PC-9 (cell line): ENCODE measurements at regions not wholly inside any gene's neighbourhood (a gene's known extent, or its start where the extent isn't known, plus 50 kb on each side); places are given as distances from the start of the nearest gene placed in this dataset.
"Not testable (repeated sequence)": the region's sequence is repeated elsewhere in the genome, so short reads cannot be mapped to it uniquely, and the experiment has no call there.

Source experiments
- BruUV-seq: library from RNA; stranded (reverse); fragments of 400-500 nt; replicated peaks from 2 replicates; lab custom pipeline; 2021; lab: Mats Ljungman, UMichigan
- CTCF ChIA-PET: fragments of 300-600 bp; sonication (Branson Sonifier 250); formaldehyde crosslinking; loops from one replicate; lab custom pipeline; 2022; ENCODE audit warnings: antibody characterized with exemption; lab: Charles Lee
- POLR2A ChIA-PET: fragments of 300-600 bp; sonication (Branson Sonifier 250); formaldehyde crosslinking; loops from one replicate; lab custom pipeline; 2022; ENCODE audit warnings: antibody characterized with exemption; ENCODE audit not compliant: unreplicated experiment; lab: Charles Lee
- DNase-seq, 2 experiments: peaks; one replicate each; pipeline versions ENCODE4 v3.0.0 to v3.0.0-alpha.2; 2015 to 2022; ENCODE audit warnings: mixed read lengths in 1 of 2
- H2AFZ ChIP-seq: fragments of 200-600 bp; sonication (generic); 2 replicates; pipeline ENCODE4 v1.8.1; 2017; ENCODE audit warnings: antibody characterized with exemption
- H3F3A ChIP-seq: fragments of 200-600 bp; sonication (generic); 2 replicates; pipeline ENCODE4 v1.8.1; 2017; ENCODE audit warnings: antibody characterized with exemption, mild to moderate bottlenecking, low read depth; ENCODE audit not compliant: insufficient read depth
- H3K27ac ChIP-seq: fragments of 200-600 bp; sonication (generic); 2 replicates; pipeline ENCODE4 v1.6.1; 2016; ENCODE audit warnings: mixed run types
- H3K27me3 ChIP-seq: fragments of 200-600 bp; sonication (generic); 2 replicates; pipeline ENCODE4 v1.6.1; 2016; ENCODE audit warnings: low read depth, mixed run types; ENCODE audit not compliant: insufficient read depth
- H3K36me3 ChIP-seq: fragments of 200-600 bp; sonication (generic); 2 replicates; pipeline ENCODE4 v1.6.1; 2016; ENCODE audit warnings: low read depth, mixed run types
- H3K4me1 ChIP-seq: fragments of 200-600 bp; sonication (generic); replicated peaks from 2 replicates; pipeline ENCODE4 v1.6.1; 2016; ENCODE audit warnings: mixed run types; ENCODE audit not compliant: insufficient read depth
- H3K4me2 ChIP-seq: fragments of 200-600 bp; sonication (generic); 2 replicates; pipeline ENCODE4 v1.6.1; 2017; ENCODE audit warnings: mixed run types
- H3K4me3 ChIP-seq: fragments of 200-600 bp; sonication (generic); 2 replicates; pipeline ENCODE4 v1.6.1; 2016; ENCODE audit warnings: mixed run types
- H3K79me2 ChIP-seq: fragments of 200-600 bp; sonication (generic); 2 replicates; pipeline ENCODE4 v1.6.1; 2017; ENCODE audit warnings: low read depth, mixed run types
- H3K9me2 ChIP-seq: fragments of 200-600 bp; sonication (generic); 2 replicates; pipeline ENCODE4 v1.8.1; 2017; ENCODE audit warnings: mild to moderate bottlenecking; ENCODE audit not compliant: insufficient read depth
- H3K9me3 ChIP-seq: fragments of 200-600 bp; sonication (generic); 2 replicates; pipeline ENCODE4 v1.8.1; 2016; ENCODE audit warnings: low read depth; ENCODE audit not compliant: insufficient read depth
- H4K20me1 ChIP-seq: fragments of 200-600 bp; sonication (generic); 2 replicates; pipeline ENCODE4 v1.8.1; 2017; ENCODE audit not compliant: insufficient read depth
- EZH2 ChIP-seq: fragments of 200-600 bp; sonication (generic); IDR thresholded peaks from 2 replicates; pipeline ENCODE4 v1.8.0; 2017; ENCODE audit warnings: antibody characterized with exemption, low read depth
- intact Hi-C: fragments of 100-400 bp; cut with micrococcal nuclease; formaldehyde crosslinking; loops from one replicate; pipeline ENCODE4 v1.10.0; 2022; ENCODE audit not compliant: unreplicated experiment
- TF ChIP-seq, protein P1 (sequence below): fragments of 200-600 bp; sonication (generic); conservative IDR thresholded peaks from 2 replicates; pipeline ENCODE4 v1.6.1; 2017; ENCODE audit warnings: mixed run types, antibody characterized with exemption, mild to moderate bottlenecking, moderate library complexity

DNA sequence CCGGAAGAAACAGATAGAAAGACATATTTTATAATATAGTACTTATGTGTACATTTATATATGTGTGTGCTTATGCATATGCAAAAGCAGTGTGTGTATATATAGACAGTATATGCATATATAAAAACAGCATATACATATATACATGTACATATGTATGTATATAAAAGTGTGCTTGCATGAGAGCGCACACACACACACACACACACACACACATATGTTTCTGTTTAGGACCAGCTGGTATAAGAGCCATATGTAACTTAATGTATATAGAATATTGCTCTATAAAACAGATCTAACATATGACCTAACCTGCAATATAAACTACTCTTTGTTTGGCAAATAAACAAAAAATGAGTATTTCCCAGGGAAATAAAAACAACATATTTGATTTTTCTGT lies 65.1 kb upstream of the CDH9 start:
- Histone ChIP-seq H3K4me1 (no peaks in the 10 kb centered on the region), H3K9me3 (no peaks in the 10 kb centered on the region), H3K27ac (no peak overlapping the region), H3K9me2 (no peaks in the 10 kb centered on the region), H3K27me3 (no peaks in the 10 kb centered on the region), H3K79me2 (no peaks in the 10 kb centered on the region), H4K20me1 (no peaks in the 10 kb centered on the region), H3K4me2 (no peak overlapping the region), H2AFZ (no peak overlapping the region), H3F3A (no peaks in the 10 kb centered on the region), H3K36me3 (no peaks in the 10 kb centered on the region), H3K4me3 (no peak overlapping the region)
- intact Hi-C loops = no loop called here
- no peak for DNase-seq
- no peak for TF ChIP-seq EZH2
- TF ChIP-seq, protein P1, sequence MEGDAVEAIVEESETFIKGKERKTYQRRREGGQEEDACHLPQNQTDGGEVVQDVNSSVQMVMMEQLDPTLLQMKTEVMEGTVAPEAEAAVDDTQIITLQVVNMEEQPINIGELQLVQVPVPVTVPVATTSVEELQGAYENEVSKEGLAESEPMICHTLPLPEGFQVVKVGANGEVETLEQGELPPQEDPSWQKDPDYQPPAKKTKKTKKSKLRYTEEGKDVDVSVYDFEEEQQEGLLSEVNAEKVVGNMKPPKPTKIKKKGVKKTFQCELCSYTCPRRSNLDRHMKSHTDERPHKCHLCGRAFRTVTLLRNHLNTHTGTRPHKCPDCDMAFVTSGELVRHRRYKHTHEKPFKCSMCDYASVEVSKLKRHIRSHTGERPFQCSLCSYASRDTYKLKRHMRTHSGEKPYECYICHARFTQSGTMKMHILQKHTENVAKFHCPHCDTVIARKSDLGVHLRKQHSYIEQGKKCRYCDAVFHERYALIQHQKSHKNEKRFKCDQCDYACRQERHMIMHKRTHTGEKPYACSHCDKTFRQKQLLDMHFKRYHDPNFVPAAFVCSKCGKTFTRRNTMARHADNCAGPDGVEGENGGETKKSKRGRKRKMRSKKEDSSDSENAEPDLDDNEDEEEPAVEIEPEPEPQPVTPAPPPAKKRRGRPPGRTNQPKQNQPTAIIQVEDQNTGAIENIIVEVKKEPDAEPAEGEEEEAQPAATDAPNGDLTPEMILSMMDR = no peak
- CTCF ChIA-PET = no interaction called here
- POLR2A ChIA-PET = no interaction called here
- BruUV-seq = no TSS peak

DNA sequence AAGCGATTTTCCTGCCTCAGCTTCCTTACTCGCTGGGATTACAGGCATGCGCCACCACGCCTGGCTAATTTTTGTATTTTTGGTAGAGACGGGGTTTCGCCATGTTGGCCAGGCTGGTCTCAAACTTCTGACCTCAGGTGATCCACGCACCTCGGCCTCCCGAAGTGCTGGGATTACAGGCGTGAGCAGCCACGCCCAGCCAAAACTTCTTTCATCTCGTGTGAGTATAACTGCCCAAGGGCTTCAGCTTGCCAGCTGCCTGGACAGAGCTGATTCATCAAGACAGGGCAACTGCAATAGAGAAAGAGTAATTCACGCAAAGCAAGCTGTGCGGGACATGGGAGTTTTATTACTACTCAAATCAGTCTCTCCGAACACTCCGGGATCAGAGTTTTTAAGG lies 57.4 kb upstream of the CDH9 start:
- H3K9me2 ChIP-seq, intact Hi-C loops, H3K4me2 ChIP-seq, H4K20me1 ChIP-seq, BruUV-seq, POLR2A ChIA-PET, DNase-seq, H3K79me2 ChIP-seq, H3F3A ChIP-seq, H3K9me3 ChIP-seq, H3K4me1 ChIP-seq, H3K27me3 ChIP-seq, H3K27ac ChIP-seq, CTCF ChIA-PET, H2AFZ ChIP-seq, H3K36me3 ChIP-seq, H3K4me3 ChIP-seq: not testable (repeated sequence)

DNA sequence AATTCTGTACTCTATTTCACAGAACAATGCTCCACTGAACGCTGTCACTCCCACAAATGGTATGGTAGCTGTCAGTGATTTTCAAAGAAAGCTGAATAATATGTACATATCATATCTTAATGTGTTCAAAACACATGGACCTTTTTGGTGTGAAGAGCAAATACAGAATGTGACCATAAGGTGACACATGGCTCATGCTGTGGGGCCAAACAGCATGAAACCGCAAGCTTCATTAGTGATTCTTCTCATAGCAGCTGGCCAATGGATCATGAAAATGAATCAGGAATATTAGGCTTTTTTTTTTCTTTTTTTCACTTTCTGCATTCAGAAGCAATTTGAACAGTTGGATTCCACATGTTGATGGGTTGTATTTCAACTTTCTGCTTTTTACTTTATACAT lies 54.9 kb upstream of the CDH9 start:
- Histone ChIP-seq H3K36me3 (no peaks in the 10 kb centered on the region), H3K27me3 (no peaks in the 10 kb centered on the region), H3K4me2 (no peak overlapping the region), H2AFZ (peak overlapping the region; percentile 56; the same call in 1 of the 2 replicates), H3K4me1 (no peaks in the 10 kb centered on the region), H3K4me3 (no peak overlapping the region), H3K27ac (no peak overlapping the region), H3K79me2 (no peaks in the 10 kb centered on the region), H3K9me2 (no peaks in the 10 kb centered on the region; the same call in 1 of the 2 replicates), H3F3A (no peaks in the 10 kb centered on the region), H4K20me1 (no peaks in the 10 kb centered on the region; the same call in 1 of the 2 replicates), H3K9me3 (no peaks in the 10 kb centered on the region; the same call in 1 of the 2 replicates)
- CTCF ChIA-PET = no interaction called here
- intact Hi-C loops = no loop called here
- POLR2A ChIA-PET = no interaction called here
- no TSS peak for BruUV-seq
- TF ChIP-seq, protein P1 = no peak
- no peak for TF ChIP-seq EZH2
- DNase-seq = no peak

GRCh38 chr5:27091858-27092257 lies 53.5 kb upstream of the CDH9 start:
- Histone ChIP-seq H3K4me2 (no peak overlapping the region), H3K79me2 (no peaks in the 10 kb centered on the region), H3F3A (no peaks in the 10 kb centered on the region), H3K4me3 (no peak overlapping the region), H3K9me3 (no peaks in the 10 kb centered on the region; the same call in 1 of the 2 replicates), H3K27me3 (no peaks in the 10 kb centered on the region), H3K4me1 (no peaks in the 10 kb centered on the region), H2AFZ (no peak overlapping the region), H3K36me3 (no peaks in the 10 kb centered on the region), H3K27ac (no peak overlapping the region), H3K9me2 (no peaks in the 10 kb centered on the region; the same call in 1 of the 2 replicates), H4K20me1 (no peaks in the 10 kb centered on the region; the same call in 1 of the 2 replicates)
- intact Hi-C loops = no loop called here
- no TSS peak for BruUV-seq
- ChIA-PET CTCF (no interaction called here), POLR2A (no interaction called here)
- no peak for DNase-seq
- TF ChIP-seq, protein P1 = no peak
- TF ChIP-seq EZH2 = no peak

DNA sequence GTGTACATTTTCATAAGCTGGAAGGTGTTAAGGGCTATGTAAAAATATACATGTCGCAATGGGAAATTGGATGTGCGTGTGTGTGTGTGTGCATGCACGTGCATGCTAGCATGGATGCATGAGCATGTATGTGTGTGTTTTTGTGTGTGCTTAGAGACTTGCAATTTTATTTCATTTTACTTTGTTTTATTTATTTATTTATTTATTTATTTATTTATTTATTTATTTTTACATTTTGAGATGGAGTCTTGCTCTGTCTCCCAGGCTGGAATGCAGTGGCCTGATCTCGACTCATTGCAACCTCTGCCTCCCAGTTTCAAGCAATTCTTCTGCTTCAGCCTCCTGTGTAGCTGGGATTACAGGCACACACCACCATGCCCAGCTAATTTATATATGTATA lies 50.4 kb upstream of the CDH9 start:
- H3K79me2 ChIP-seq, H2AFZ ChIP-seq, H3K27me3 ChIP-seq, H4K20me1 ChIP-seq, BruUV-seq, CTCF ChIA-PET, H3K4me1 ChIP-seq, H3K36me3 ChIP-seq, H3K4me2 ChIP-seq, intact Hi-C loops, H3F3A ChIP-seq, H3K9me3 ChIP-seq, H3K4me3 ChIP-seq, DNase-seq, H3K9me2 ChIP-seq, H3K27ac ChIP-seq, POLR2A ChIA-PET: not testable (repeated sequence)
